IPS DF 4.7 (cell line): ENCODE measurements at regions not wholly inside any gene's neighbourhood (a gene's known extent, or its start where the extent isn't known, plus 50 kb on each side); places are given as distances from the start of the nearest gene placed in this dataset.

ENCODE experiments used
- DNase-seq: peaks from one replicate; pipeline ENCODE4 v3.0.0-alpha.2; 2013; ENCODE audit warnings: low spot score; ENCODE audit errors: extremely low read depth

- no peak for DNase-seq
These were observed 101.8 kb upstream of the HDAC4 start for GRCh38 chr2:239502430-239503186.

DNA sequence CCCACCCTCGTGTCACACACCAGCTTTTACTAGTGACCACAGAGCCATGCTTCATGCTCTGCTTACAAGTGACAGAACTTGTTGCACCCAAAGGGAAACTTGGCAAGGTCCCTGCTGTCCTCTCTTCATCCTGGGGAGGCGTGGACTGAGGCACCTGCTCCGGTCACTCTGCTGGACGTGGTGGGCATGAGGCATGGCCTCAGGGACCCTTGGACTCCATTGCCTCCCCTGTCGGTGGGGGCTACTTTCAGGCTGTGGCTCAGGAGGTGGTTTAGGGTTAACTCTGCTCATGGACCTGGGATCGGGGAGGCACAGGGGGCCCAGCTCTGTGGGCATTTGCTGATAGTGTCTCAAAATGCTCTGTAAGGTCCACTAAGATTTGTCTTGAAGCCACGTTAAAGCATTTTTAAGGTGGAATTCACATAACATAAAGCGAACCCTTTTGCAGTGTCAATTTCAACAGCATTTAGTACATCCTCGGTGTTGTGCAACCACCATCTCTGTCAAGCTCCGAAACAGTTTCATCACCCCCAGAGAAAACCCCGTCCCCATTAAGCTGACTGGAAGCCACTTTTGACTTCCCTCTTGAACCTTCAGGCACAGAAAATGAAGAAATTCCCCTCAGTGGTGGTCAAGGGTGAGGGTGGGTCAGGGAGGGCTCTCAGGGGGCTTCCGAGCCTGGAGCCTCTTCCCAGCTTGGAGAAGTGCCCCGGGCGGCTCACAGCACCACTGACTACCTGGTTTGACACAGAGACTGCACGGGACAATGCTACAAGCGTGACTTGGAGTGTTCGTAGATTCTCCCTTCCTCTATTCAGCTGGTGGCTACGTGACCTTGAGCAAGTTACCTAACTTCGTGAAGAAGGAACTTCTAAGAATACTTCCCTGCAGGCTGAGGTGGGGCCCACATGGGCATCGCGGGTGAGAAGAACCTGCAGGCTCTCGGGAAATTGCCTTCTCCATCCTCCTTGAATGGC, 100.0 kb upstream of the HDAC4 start:
- no peak for DNase-seq

DNA sequence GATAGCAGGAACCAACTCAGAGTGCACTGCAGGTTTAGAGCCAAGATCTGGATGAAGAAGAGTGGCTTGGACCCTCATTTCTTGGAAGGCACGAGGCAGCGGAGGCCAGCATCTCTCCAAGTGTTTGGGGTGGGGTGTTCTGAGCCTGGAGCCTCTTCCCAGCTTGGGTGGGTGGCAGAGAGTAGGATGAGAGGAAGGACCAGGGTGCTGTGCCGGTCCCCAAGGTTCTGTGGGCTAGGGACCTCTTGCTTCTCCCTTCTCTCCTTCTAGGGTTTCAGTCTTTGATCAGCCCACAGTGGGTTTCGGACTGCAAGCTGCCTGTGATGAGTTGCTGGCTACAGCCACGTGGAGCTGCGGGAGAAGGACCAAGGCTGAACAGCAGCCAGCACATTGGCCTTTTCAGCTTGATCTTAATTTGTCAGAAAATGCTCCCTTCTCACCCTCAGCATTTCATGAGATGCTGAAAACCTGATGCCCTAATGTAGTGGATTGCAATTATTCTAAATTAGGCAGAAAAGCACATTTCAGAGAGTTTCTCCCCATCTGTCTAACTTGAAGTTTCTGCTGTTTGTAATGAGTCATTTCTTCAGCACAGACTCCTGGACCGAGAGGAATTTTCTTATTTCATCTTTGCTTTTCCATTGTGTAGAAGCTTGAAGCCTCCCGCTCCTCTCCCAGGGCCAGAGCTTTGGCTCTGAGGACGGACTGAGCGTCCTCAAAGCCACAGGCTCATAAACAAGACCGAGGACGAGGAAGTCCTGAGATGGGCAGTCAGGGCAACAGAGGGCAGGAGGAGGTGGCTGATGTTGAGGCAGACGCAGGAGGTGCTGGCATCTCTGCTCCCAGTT, 99.1 kb upstream of the HDAC4 start:
- DNase-seq = no peak

DNA sequence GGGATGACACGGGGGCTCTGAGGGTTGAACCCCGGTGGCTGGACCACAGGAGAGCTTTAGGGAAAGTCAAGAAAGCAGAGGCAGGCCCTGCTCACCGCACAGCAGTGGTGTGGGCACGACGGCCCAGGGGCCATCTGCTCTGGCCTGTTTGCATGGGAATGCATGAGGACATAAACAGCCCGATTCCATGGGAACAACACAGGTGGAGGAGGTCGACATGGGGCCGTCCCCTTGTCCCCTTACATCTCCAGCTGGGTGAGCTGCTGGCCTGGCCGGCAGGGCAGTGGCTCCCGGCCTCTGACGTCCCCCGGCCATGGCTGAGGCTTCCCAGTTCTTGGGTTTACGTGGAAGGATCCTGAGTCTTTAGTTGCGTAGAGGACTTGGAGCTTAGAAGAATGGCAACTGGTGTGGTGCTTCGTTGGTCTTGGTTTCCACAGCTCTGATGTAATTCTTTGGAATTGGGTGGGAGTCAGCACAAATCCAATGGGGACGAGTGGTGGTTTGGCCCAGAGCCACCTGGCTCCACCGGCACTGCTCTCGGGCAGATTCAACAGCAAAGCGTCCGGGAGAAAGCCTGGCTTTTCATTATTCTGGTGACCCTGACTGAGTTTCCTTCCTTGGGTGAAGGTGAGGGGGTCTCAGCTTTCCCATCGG, 98.3 kb upstream of the HDAC4 start:
- DNase-seq = no peak

DNA sequence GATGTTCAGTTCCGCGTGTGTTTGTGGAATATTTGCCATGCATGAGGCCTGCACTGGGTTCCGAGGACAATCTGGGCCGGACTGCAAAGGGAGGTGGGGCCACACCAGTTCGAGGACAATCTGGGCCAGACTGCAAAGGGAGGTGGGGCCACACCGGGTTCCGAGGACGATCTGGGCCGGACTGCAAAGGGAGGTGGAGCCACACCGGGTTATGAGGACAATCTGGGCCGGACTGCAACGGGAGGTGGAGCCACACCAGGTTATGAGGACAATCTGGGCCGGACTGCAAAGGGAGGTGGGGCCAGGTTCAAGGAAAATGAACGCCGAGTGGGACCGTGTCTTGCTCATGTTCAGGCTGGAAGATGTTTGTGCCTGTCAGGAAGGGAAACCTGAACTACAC, 97.8 kb upstream of the HDAC4 start:
- no peak for DNase-seq

- no peak for DNase-seq
These were observed 95.9 kb upstream of the HDAC4 start for GRCh38 chr2:239496700-239497099.

GRCh38 chr2:239495791-239496233, 95.0 kb upstream of the HDAC4 start:
- no peak for DNase-seq

- no peak for DNase-seq
These were observed 94.4 kb upstream of the HDAC4 start for GRCh38 chr2:239495175-239495574.

GRCh38 chr2:239494578-239494977, 93.8 kb upstream of the HDAC4 start:
- no peak for DNase-seq

GRCh38 chr2:239489481-239489880, 88.7 kb upstream of the HDAC4 start:
- no peak for DNase-seq

DNA sequence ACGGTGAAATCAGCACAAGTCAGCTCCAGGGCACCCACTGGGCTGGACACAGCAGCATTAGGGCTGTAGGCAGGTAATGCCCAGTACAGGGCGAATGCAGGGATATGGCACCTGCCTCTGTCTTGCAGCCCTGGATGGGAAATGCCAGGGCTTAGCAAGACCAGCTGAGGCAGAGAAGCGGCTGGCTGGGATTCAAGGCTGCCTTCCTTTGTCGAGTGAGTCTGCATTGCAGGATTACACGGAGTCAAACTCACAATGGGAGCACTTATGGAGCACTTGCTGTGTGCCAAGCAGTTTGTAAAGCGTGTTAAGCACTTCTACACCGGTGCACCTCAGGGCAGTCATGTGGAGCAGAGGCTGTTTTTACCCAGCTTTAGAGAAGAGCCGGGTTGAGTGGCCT, 87.3 kb upstream of the HDAC4 start:
- no peak for DNase-seq

GRCh38 chr2:239487272-239487671, 86.5 kb upstream of the HDAC4 start:
- no peak for DNase-seq

GRCh38 chr2:239485622-239486021, 84.8 kb upstream of the HDAC4 start:
- DNase-seq = no peak

GRCh38 chr2:239484571-239485355, 83.9 kb upstream of the HDAC4 start:
- DNase-seq = no peak

DNA sequence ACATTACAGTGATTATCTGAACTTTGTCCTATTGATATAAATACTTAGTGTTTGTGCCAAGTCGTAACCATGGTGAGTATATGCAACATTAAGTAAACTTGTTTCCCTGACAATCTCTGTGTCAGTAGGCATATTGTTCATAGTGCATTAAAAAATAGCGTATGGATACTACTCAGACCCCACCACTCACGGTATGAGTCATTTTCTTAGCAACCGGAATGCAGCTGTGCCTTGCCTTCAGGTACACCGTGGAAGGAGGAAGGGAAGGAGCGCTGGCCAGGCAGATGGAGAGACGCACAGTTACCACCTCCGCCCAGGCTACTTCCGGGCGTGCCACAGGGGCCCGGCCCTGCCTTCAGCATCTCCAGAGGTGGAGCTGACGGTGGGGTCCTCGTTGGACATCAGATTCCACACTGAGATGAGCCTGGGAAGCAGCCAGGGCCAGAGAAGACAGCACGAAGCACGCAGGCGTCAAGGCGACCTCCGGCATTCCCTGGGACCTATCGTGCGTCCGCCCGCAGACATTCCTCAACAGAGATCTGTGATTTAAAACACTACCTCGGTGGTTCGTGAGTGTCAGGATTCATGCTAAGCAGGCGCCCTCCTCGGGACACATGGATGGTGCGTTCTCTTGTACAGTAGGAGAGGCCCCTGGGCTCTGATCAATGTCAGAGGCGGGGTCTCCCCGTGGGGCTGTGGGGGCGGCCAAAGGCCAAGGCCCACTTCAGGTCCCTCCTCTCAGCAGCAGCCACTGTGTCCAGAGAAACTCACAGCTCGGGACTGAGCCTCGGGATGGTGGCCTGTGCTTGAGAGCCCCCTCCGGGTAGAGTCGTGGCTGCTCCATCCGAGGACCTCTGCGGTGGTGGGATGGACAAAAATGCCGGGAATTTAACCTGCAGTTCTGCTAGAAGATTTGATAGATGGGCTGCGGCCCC, 82.2 kb upstream of the HDAC4 start:
- no peak for DNase-seq

GRCh38 chr2:239479471-239479870, 78.7 kb upstream of the HDAC4 start:
- DNase-seq = no peak

DNA sequence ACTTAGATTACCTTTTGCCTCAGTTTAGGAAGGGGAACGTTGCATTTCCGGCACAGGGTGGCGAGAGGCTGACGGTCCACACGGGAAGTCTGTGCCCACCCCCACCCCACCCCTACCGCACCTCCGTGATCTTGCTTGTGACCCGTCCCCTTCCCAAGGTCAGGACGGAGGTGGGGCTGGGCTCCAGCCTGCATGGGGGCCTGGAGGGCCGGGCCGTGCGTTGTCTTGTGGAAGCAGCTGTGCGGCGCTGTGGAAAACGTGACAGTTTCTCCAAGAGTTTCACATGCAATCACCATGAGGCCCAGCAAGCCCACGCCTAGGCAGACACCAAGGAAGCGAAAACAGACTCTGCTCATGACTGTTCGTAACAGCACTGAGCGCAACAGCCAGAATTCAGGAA, 76.8 kb upstream of the HDAC4 start:
- no peak for DNase-seq

- no peak for DNase-seq
These were observed 76.2 kb upstream of the HDAC4 start for GRCh38 chr2:239476757-239477585.
